Ecto neural progenitor cell (in vitro differentiated cells): ENCODE measurements at regions not wholly inside any gene's neighbourhood (a gene's known extent, or its start where the extent isn't known, plus 50 kb on each side); places are given as distances from the start of the nearest gene placed in this dataset.

Experiments used
- DNase-seq: peaks from one replicate; pipeline ENCODE4 v3.0.0-alpha.2; 2018; ENCODE audit warnings: low spot score

DNA sequence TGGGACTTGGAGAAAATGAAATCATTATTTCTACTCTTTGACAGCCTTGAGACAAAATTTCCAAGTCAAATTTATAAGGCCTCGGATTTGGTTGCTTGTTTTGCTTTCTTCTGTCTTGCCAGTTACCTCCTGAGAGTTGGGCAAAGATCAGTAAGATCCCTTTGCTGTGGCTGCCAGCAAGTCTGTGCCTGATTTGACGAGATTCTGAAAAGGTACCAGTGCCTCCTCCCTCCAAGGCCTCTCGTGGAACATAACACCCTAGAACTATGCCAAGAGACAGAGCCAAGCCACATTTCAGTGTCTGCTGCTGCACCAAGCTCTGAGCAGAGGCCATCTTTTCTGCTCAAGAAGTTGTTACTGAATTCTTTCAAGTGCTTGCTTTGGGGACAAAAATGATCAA lies 61.0 kb downstream of the GTPBP8 start:
- no peak for DNase-seq

DNA sequence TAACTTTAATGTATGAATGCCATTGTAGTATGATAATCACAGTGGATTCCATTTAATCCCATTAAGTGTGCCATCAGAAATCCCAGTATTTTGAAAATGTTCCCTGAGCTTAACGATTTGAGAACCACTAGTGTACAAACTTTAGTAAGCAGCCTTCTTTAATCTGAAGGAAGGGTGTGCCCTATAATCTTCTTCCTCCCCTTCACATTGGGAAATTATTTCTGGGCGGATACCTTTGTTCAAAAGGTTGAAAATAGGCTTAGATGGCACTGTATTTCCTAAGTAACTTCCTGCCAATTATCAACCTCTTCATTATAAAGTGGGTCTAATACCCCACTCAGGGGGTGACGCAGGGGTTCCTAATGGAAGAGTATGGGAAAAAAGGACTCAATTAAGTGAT lies 62.4 kb downstream of the GTPBP8 start:
- DNase-seq: no peak

DNA sequence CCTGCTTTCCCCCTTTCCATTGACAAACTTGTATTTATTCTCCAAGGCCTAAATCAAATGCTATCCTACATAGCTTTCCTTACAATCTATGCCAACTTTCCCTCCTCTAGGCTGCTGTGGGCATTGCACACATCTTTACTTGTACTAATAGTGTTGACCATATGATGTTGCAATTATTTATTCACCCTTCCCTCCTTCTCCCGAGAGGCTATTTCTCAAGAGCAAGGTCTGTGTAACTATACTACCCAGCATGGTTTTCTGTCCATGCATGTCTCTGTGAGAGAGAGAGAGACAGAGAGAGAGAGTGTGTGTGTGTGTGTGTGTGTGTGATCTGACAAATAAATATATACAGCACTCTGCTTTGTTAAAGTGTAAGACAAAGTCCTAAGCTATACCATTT lies 63.8 kb downstream of the GTPBP8 start:
- no peak for DNase-seq

DNA sequence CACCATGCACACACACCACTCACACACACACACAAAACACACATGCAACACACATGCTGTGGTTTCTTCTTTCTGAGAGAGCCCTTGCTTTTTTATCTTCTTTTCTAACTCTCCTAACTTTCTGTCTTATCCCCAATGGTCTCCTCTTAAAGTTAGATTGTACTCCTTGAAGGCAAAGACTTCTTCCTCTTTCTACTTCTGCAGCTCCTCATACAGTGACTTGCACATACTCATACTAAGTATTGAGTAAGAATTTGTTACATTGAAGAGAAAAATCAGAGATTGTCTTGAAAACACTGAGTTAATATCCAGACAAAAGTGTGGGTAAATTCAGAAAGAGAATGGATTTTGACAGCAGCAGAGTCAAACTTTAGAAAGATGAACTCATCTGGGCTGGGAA lies 64.4 kb downstream of the GTPBP8 start:
- no peak for DNase-seq

DNA sequence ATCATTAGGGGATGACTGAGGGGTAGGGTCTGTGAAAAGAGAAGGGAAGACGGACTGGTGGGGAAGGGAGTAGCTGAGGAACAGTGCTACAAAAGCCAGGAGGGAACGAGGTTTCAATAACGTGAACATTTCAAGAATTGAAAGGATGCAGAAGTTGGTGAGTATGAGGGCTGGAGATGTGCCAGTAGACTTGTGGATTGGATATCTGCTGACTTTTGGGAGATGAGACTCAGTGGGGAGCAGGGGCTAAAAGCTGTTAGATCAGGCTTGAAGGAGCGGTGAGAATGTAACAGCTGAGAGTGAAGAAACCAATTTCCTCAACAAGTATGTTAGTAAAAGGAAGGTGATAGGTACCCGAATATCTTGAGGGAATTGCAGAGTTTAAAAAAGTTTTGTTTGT lies 65.2 kb downstream of the GTPBP8 start:
- DNase-seq: no peak

DNA sequence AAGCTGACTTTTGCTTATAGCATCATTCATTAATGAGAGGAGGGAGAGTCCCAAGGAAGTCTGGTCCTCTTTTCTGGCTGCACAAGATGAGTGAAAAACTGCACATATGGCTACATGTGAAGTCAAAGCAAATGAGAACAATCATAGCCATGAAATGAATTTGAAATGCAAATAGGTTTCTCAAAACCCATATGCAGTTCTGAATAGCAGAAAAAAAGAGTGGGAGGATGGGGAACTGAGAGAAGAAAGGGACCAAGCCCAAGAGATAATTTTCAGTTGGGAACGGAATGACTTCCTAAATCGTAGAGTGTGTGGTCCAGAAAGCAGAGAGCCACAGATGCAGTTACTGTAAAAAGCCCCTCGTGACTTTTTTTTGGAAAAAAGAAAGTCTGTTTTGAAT lies 66.3 kb downstream of the GTPBP8 start:
- no peak for DNase-seq

DNA sequence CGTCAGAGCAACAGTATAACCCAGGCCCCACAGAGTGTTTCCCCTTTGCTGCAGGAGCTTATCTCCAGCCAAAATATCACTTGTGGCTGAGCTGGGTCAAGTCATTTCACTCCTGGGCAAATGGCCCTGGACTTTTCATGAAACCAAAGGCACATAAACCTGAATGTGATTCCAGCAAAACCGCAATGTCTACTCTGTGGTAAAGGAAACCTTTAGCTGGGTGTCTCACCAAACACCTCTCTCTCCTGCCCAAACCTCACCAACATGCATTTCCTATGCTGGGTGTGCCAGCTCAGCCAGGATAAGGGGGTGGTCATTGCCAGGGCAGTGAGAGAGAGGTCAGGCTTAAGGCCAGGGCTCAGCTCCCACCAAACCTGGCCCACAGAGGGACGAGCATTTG lies 67.4 kb downstream of the GTPBP8 start:
- DNase-seq: no peak

DNA sequence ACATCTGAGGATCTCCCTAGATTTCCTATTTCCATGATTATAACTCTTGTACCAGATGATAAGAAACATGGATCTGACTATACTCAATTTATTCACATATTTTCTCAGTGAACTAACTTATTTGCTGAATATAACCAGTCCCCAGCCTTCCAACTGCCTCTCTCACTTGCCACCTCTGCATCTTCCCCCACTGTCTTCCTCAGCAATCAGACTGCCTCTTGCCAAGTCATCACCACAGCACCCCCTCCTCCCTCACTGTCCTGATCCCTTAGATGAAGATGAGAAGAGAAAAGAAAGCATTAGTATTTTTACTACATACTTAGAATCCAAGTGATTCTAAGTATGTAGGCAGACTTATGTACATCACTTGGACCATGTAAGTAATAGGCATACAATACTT lies 71.9 kb downstream of the GTPBP8 start:
- no peak for DNase-seq

DNA sequence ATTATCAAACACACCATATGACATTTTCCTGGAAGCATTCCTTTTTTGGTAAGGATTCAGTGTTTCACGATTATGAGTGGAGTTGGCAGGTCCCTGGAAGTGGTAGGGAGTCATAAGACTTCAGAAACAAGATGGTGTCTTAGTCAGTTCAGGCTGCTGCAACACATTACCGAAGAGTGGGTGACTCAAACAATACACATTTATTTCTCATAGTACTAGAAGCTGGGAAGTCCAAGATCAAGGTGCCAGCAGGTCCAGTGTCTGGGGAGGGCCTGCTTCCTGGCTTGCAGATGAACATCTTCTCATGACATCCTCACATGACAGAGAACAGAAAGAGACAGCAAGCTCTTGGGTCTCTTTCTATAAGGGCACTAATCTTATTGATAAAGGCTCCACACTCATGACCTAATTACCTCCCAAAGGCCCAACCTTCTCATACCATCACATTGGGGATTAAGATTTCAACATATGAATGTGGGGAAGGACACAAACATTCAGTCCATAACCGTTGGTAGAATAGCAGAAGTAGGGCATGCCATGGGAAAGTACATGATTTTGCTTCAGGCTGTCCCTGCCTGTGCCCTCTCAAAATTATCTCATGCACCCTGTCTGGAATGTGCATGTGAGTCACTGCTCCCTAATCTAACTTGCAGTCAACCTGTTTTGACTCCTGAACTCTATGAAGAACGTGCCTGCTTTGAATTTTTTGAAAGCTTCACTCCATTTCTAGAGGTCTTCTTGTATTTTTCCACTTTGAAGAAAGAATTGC lies 72.5 kb downstream of the GTPBP8 start:
- no peak for DNase-seq

DNA sequence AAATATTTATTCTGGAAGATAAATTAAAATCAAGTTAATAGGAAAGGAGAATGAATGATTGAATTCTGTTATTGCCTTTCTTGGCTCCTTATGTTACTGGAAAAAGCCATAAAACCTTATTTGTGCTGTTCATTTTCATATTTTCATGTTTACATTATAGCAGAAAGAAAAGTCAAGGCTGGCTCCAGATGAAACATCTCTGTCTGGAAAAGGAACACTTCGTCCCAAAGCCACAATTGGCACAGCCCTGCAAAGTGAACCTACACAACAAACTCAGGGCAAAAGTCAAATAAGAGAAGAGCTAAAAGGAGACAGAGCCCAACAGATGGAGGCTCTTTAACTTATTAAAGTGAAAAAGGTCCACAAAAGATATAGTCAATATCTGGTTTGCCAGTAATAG lies 73.4 kb downstream of the GTPBP8 start:
- no peak for DNase-seq

DNA sequence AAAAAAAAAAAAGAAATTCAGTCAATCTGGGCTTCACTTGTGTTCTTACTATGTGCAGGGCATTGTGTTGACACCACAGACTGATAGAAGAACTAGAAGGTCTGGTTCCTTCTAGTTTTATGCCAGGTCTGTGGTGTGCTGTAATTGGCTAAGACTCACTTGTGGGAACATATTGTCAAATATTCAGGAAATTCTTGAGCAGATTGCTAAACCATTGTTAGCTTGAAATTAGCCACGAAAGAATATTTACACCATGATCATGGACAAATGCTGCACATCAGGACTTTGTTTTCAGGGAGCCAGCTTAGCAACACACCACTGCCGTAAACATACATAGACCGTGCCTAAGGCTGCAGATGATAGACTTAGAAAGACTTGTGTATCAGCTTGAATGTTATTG lies 74.6 kb downstream of the GTPBP8 start:
- DNase-seq: no peak

DNA sequence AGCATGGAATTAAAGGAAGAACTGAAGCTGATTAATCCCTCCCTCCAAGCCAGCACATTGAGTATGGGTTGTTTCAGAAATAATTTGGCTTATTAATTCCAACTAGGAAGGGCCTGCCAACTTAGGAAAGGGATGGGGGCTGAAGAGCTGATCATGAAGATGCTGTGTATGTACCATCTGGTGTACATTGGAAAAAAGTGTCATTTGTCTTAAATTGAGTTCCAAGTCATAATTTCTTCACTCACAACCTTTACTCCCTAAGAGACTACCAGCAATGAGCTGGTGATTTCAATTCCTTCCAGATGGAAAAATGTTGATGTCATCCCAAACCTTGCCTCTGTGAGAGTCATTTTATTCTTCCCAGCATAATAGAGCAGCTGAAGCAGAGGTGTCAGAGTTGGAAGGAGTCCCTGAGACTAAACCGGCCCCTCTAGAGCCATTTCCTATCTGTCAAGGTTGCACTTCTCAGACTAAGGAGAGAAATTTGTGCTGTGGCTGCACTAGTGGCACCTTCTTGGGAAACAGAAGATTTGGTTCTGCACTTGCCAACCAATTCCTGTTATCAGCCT lies 79.4 kb downstream of the GTPBP8 start:
- DNase-seq: no peak

DNA sequence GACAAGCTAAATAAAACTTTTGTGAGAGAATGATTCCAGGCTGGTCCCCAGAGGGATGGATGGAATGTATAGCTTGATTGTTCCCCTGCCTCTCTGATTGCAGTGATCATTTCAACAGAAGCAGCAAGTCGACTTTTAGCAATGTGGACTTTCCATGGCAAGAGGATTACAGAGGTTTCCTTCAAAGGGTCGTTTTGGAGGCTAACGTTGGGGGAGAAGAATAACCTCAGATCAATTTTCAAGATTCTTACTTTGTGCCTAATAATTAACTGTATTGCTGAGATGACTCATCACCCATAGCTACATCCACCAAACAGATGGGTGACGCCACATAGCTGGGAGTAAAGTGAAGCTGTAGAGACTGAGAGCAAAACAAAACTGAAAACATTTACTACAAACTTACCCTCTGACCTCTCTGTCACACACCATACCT lies 79.9 kb downstream of the GTPBP8 start:
- no peak for DNase-seq

DNA sequence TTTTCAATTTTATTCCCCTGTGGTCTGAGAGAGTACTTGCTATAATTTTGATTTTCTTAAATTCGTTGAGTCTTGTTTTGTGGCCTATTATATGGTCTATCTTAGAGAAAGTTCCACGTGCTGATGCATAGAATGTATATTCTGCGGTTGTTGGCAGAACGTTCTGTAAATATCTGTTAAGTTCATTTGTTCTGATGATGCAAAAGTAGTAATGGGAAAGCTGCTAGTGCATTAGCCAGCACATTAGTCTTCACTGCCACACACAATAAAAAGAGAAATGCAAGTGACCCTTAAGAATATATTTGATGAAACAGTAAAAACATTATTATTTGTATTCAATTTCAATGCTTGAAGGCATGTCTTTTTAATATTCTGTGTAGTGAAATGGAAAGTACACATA lies 84.8 kb downstream of the GTPBP8 start:
- no peak for DNase-seq

DNA sequence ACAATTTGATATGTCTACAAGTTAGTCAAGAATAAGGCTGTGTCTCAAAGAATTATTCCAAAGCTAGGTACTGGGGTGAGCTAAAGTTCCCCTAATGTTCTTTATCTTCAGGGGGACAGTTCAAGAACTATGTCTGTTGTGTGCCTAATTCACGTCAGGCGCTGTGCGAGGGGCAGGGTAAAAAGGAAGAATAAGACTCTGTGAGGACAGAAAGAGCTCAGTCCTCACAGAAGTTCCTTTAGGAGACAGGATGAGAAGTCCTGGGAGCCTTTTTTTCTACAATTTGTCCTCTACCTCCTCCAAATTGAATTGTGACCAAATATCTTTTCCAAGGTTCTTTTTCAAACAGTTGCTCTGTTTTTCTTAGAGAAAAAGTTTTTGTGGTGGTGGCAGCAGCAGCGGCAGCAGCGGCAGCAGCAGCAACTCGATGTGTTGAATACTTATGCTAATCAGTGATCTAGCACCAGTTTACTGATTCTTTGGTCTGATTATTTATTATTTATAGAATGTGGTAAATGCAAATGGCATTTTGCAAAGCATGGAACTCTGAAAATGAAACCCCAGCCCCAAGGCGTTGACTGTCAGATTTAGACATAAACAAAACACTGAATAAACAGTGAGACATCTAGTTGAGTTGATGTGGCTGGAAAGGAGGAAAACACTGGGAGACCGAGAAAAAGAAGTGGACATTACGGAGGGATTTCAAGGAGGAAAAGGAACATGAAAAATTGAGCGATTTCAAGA lies 88.6 kb downstream of the GTPBP8 start:
- DNase-seq: no peak

DNA sequence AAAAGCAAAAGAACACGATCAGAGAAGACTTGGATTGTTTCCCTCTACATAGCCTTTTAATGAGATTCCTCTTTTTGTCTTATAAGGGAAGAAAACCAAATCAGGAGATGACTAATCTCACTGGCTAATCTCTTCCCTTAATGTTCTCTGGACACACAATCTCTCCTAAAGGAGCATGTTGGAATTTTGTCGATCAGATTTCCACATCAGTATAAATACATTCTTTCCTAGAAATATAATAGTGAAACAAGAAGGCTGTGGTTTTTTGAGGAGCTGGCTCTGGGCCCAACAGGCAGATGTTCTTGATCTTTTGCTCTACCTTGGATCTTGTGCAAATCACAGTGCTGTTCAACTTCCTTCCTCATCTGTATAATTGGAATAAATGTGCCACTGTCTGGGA lies 94.0 kb downstream of the GTPBP8 start:
- DNase-seq: no peak

DNA sequence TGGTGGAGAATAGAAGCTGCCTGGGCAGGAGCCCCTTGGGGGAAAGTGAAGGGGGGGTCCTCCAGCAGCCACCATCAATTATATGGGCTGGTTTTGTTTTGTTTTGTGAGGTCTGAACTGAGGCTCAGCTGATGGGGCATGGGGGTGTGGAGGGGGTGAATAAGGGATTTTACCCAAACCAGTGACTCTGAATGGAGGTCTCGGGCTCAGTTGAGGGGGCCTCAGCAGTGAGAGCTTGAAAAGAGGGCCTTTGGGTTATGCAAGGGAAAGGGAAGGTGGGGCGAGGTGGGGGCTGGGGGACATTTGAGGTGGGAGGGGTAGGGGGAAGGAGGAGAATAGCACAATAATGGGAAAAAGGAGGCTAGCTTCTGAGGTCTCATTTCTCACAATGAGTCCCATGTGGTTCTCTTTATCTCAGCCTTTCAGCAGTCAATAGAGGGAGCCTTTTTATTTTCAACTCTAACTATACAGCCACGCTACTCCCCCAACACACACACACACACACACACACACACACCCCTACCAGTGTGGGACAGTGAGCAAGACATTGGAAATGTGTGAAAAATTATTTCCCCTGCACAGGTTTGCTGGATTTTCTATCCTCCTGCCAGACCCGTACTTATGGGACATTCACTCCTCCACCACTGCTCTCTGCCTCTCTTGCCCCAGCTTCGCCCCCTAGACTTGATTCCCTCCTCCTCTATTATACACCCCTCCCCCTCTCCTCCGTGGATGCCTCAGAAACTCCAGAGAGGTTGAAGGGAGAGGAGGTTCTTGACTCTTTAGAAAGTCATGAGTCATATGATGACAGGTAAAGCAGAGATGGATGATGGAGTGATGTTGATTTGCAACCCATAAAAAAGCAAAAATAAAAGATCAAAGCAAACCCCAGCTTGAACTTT lies 96.0 kb downstream of the GTPBP8 start:
- DNase-seq: peak; percentile 73

DNA sequence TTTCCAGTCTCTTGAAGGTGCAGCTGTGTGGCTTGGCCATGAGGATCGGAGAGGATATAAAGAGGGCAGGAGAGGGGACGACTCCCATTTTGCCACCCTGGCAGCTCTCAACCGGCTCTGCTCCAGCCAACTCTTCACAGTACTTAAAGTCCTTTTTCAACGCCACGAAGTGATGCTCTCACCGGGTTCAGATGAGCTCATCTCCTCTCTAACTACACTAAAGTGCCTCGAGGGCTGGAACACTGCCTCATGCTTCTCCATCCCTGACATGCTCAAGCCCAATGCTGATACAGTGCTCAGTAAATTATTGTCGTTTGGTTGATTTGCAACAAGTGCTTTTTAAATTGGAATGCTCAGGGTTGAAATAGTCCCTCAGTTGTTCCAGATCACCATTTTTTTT lies 97.8 kb downstream of the GTPBP8 start:
- DNase-seq: no peak

DNA sequence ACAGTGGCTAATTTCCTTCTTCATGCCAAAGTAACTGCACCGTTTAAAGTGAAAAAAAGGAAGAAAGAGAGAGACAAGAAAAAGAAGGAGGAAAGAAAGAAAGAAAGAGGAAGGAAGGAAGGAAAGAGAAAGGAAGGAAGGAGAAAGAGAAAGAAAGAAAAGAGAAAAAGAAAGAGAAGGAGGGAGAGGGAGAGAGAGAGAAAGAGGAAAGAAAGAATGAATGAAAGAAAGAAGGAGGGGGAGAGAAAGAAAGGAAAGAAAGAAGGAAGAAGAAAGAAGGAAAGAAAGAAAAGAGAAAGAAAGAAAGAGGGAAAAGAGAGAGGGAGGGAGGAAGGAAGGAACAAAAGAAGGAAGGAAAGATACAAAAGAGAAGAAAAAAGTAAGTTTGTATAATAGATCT lies 100.6 kb downstream of the GTPBP8 start:
- no peak for DNase-seq

DNA sequence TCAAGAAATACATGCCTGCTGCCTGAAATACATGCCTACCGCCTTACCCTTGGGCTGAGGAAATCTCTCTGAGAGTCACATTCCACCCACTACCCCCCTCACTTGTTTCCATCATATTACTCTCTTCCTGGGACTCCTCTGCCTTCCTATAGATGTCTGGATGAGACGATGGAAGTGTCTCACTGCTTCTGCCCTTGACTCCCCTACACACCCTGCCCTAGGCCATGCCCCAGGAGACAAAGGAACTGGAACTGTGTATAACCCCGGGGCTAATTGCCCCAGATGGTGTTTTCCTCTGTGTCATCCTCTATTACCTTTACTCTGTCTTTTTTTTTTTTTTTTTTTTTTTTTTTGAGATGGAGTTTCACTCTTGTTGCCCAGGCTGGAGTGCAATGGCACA lies 102.0 kb downstream of the GTPBP8 start:
- DNase-seq: no peak

DNA sequence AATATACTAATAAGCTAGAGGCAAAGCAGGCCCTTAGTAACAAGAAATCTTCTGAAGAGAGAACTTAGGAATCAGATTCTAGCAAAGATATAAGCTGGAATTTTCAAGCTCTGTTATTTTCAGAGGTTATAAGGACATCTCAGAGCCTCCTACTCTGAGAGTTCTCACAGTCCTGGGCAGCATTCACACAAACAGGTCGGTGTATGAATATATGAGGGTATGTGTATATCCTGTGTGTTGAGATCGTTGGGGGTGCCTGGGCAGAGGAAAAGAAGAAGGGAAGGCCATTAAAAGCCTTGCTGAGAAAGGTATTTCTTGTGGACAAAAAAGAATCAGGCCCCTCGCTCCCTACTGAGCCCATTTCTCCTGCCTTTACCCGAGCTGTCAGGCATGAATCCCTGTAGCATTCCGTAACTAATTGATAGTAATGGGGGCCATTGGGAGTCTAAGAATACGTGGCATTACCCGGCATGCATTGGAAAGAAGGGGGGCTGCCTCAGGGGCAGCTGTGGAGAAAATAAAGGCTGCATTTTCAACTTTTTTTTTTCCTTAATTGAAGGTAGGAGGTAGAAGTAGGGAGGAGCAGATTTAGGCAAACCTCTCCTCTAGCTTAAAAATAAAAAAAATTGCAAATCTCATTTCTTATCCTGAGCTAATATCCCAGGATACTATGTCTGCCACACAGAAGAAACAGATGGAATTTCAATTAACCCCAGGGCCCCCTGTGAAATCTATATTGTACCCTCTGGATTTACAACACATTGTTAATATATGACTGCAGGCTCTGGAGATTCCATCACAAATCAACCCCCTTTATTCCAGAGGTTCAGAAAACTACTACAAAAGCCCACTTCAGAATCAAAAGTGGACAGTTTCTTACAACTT lies 103.8 kb downstream of the GTPBP8 start:
- peak; percentile 69 for DNase-seq
